ENCODE measurements at regions not wholly inside any gene's neighbourhood (a gene's known extent, or its start where the extent isn't known, plus 50 kb on each side); places are given as distances from the start of the nearest gene placed in this dataset.

- WGBS, 2 donors (ENCODE audit: low coverage in 1 of 2) = 57 to 68% methylated on average over 7 to 10 of the region's 10 CpGs
Measured at GRCh38 chr6:163645560-163645959, 231.0 kb downstream of the QKI start.

GRCh38 chr6:163643866-163644265, 229.3 kb downstream of the QKI start:
- Histone ChIP-seq H3K4me1 (no peaks in the 10 kb centered on the region), H3K27ac (no peak overlapping the region), H3K4me3 (no peak overlapping the region), H3K36me3 (no peaks in the 10 kb centered on the region), H3K27me3 (no peaks in the 10 kb centered on the region), H3K9me3 (no peaks in the 10 kb centered on the region)
- 76% methylated on average over 3 of the region's 3 CpGs; no CpG with 5 or more reads in 1 of the 2 donors for WGBS, 2 donors (ENCODE audit: low coverage in 1 of 2)
- no peak for DNase-seq
- intact Hi-C loops (cut with DNase I; ENCODE audit: low total_unique reads) = no loop called here
- TF ChIP-seq EP300 (IDR thresholded peaks at IDR 0.05; ENCODE audit: low read depth) (no peak), CTCF (IDR thresholded peaks at IDR 0.05) (no peak), POLR2AphosphoS5 (IDR thresholded peaks at IDR 0.05) (no peak), POLR2A (IDR thresholded peaks at IDR 0.05) (no peak)
- in situ Hi-C loops (cut with MboI; ENCODE audit: low pct_ligation_motif_present in 1 of 4, low pct_unique_long_range_greater_than_20kb in 1 of 4, low sequenced_read_pairs in 3 of 4) = no loop called here

More at GRCh38 chr6:163645560-163645959, 231.0 kb downstream of the QKI start:
- H3K27ac ChIP-seq = no peak overlapping the region
- in situ Hi-C loops (cut with MboI; ENCODE audit: low pct_ligation_motif_present in 1 of 4, low pct_unique_long_range_greater_than_20kb in 1 of 4, low sequenced_read_pairs in 3 of 4) = no loop called here
- H3K36me3 ChIP-seq = no peaks in the 10 kb centered on the region
- H3K4me3 ChIP-seq = no peak overlapping the region
- H3K27me3 ChIP-seq = no peaks in the 10 kb centered on the region
- intact Hi-C loops (cut with DNase I; ENCODE audit: low total_unique reads) = no loop called here
- TF ChIP-seq CTCF (IDR thresholded peaks at IDR 0.05) (no peak), EP300 (IDR thresholded peaks at IDR 0.05; ENCODE audit: low read depth) (no peak), POLR2AphosphoS5 (IDR thresholded peaks at IDR 0.05) (no peak), POLR2A (IDR thresholded peaks at IDR 0.05) (no peak)
- DNase-seq = no peak
- H3K4me1 ChIP-seq = no peaks in the 10 kb centered on the region
- H3K9me3 ChIP-seq = no peaks in the 10 kb centered on the region

GRCh38 chr6:163641706-163642105, 227.2 kb downstream of the QKI start:
- DNase-seq = no peak
- Histone ChIP-seq H3K4me3 (no peak overlapping the region), H3K27ac (no peak overlapping the region), H3K36me3 (no peaks in the 10 kb centered on the region), H3K9me3 (no peaks in the 10 kb centered on the region), H3K4me1 (no peaks in the 10 kb centered on the region), H3K27me3 (no peaks in the 10 kb centered on the region)
- in situ Hi-C loops (cut with MboI; ENCODE audit: low pct_ligation_motif_present in 1 of 4, low pct_unique_long_range_greater_than_20kb in 1 of 4, low sequenced_read_pairs in 3 of 4) (no loop called here), intact Hi-C loops (cut with DNase I; ENCODE audit: low total_unique reads) (no loop called here)
- 84 to 100% methylated on average over 2 to 13 of the region's 13 CpGs for WGBS, 2 donors (ENCODE audit: low coverage in 1 of 2)
- TF ChIP-seq POLR2AphosphoS5 (IDR thresholded peaks at IDR 0.05) = no peak
- TF ChIP-seq POLR2A (IDR thresholded peaks at IDR 0.05) = no peak
- TF ChIP-seq EP300 (IDR thresholded peaks at IDR 0.05; ENCODE audit: low read depth) = no peak
- TF ChIP-seq CTCF (IDR thresholded peaks at IDR 0.05) = no peak

- in situ Hi-C loops (cut with MboI; ENCODE audit: low pct_ligation_motif_present in 1 of 4, low pct_unique_long_range_greater_than_20kb in 1 of 4, low sequenced_read_pairs in 3 of 4) = no loop called here
- Histone ChIP-seq H3K27ac (no peak overlapping the region), H3K4me3 (no peak overlapping the region), H3K27me3 (no peaks in the 10 kb centered on the region), H3K9me3 (no peaks in the 10 kb centered on the region), H3K36me3 (no peaks in the 10 kb centered on the region), H3K4me1 (no peaks in the 10 kb centered on the region)
- intact Hi-C loops (cut with DNase I; ENCODE audit: low total_unique reads) = no loop called here
- 93% methylated on average over 10 to 21 of the region's 21 CpGs for WGBS, 2 donors (ENCODE audit: low coverage in 1 of 2)
- TF ChIP-seq POLR2A (IDR thresholded peaks at IDR 0.05) (no peak), CTCF (IDR thresholded peaks at IDR 0.05) (no peak), EP300 (IDR thresholded peaks at IDR 0.05; ENCODE audit: low read depth) (no peak), POLR2AphosphoS5 (IDR thresholded peaks at IDR 0.05) (no peak)
- no peak for DNase-seq
Measured at GRCh38 chr6:163640641-163641040, 226.1 kb downstream of the QKI start.
